Dermis microvascular lymphatic vessel endothelial cell (primary cell): ENCODE measurements at regions not wholly inside any gene's neighbourhood (a gene's known extent, or its start where the extent isn't known, plus 50 kb on each side); places are given as distances from the start of the nearest gene placed in this dataset.

Source experiments
- DNase-seq, 2 donors: peaks; one replicate each; pipeline versions ENCODE4 v3.0.0 to v3.0.0-alpha.2; 2010; ENCODE audit warnings: low read depth in 2 of 2

- no peak for DNase-seq
These were observed 61.2 kb upstream of the MIR17HG start for GRCh38 chr13:91286317-91286716.

DNA sequence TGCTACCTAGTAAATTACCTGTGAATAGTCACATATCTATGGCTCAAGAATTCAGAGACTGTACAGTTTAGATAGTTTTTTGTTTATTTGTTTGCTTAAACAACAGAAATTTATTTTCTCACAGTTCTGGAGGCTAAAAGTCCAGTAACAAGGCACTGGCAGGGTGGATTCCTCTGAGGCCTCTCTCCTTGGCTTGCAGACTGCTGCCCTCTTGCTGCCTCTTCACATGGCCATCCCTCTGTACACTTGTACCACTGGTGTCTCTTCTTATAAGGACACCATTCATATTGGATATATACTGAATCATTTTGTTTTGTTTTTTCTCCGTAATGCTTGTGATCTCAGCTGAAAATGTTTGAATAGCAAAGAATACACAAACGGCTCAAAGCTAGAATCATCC lies 56.4 kb upstream of the MIR17HG start:
- DNase-seq, result peak in 1 of 2 donors; percentile 12

GRCh38 chr13:91292630-91293221 lies 54.8 kb upstream of the MIR17HG start:
- DNase-seq, result no peak

GRCh38 chr13:91295712-91296410 lies 51.6 kb upstream of the MIR17HG start:
- no peak for DNase-seq

- DNase-seq, result no peak
These were observed 50.0 kb upstream of the MIR17HG start for GRCh38 chr13:91297503-91297902.
